ENCODE measurements at regions not wholly inside any gene's neighbourhood (a gene's known extent, or its start where the extent isn't known, plus 50 kb on each side); places are given as distances from the start of the nearest gene placed in this dataset.

GRCh38 chr17:73955616-73956015 lies 247.9 kb upstream of the RPL38 start:
- no peak for DNase-seq (ENCODE audit: low read depth)

DNA sequence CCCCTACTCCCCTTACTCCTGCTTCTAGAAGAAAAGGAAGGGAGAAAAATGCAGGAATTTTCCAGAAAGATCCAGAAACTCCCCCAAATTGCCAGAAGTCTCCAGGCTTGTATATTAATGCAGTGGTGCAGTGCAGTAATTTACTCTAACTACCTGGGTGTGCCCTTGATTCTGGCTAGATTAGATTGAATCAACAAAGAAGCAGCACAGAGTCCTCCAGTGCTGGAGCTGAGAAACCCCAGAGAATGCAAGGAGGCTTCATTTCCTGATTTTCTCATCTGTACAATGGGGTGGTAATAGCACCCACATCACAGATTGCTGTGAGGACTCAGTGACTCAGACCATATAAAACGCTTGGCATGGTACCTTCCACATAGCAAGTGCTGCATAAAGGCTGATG lies 247.3 kb upstream of the RPL38 start:
- DNase-seq (ENCODE audit: low read depth), result no peak

- no peak for DNase-seq (ENCODE audit: low read depth)
Observed at GRCh38 chr17:73956595-73957465, 246.6 kb upstream of the RPL38 start.

- no peak for DNase-seq (ENCODE audit: low read depth)
Observed at GRCh38 chr17:73957564-73957963, 245.9 kb upstream of the RPL38 start.

- DNase-seq (ENCODE audit: low read depth), result no peak
Observed at GRCh38 chr17:73958453-73958852, 245.0 kb upstream of the RPL38 start.

DNA sequence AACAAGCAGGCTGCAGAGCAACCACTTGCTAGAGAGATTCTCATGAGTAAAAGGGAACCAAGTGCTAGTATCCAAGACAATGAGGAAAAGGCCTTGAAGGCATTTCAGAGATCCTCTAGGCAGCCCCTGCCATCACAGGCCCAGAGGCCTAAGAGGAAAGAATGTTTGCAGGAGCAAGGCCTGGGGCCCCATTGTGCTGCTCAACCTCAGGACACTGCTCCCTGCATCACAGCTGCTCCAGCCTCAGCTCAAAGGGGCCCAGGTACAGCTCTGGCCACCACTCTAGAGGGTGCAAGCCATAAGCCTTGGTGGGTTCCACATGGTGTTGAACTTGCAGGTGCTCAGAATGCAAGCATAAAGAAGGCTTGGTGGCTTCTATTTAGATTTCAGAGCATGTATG lies 243.0 kb upstream of the RPL38 start:
- no peak for DNase-seq (ENCODE audit: low read depth)

DNA sequence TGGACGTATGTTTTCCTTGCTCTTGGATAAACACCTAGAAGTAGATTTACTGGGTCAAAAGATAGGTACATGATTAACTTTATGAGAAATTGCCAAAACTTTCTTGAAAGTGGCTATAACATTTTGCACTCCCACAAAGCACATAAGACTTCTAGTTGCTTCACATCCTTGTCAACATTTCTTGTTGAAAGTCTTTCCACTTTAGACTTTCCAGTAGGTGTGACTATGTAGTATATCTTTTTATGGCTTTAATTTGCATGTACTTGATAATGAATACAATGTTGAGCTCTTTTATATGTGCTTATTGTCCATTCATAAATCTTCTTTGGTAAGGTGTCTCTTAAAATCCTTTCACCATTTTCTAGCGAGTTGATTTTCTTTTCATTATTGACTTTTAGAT lies 241.2 kb upstream of the RPL38 start:
- no peak for DNase-seq (ENCODE audit: low read depth)

- DNase-seq (ENCODE audit: low read depth), result no peak
Observed at GRCh38 chr17:73968680-73969079, 234.8 kb upstream of the RPL38 start.

- no peak for DNase-seq (ENCODE audit: low read depth)
Observed at GRCh38 chr17:73969956-73970355, 233.5 kb upstream of the RPL38 start.

DNA sequence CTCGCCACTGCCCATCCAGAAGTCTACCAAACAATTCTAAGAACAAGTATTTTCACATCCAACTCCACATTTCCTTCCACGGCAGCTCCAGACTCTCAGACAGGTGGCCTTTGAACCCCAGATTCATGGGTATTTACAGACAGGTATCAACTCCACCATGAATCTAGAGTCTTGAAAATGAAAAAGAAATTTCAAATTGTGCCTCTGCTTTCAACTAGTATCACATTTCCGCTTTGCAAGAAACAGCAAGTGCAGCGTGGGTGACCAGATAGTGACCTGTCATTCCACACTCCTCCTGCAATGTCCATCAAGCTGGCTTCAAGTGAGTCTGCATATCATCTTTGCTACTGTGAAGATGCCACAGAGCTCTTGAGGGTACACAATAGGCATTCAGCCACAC lies 232.4 kb upstream of the RPL38 start:
- DNase-seq (ENCODE audit: low read depth), result no peak

- DNase-seq (ENCODE audit: low read depth), result no peak
Observed at GRCh38 chr17:73972056-73972455, 231.4 kb upstream of the RPL38 start.

GRCh38 chr17:73972901-73973300 lies 230.6 kb upstream of the RPL38 start:
- DNase-seq (ENCODE audit: low read depth), result no peak

DNA sequence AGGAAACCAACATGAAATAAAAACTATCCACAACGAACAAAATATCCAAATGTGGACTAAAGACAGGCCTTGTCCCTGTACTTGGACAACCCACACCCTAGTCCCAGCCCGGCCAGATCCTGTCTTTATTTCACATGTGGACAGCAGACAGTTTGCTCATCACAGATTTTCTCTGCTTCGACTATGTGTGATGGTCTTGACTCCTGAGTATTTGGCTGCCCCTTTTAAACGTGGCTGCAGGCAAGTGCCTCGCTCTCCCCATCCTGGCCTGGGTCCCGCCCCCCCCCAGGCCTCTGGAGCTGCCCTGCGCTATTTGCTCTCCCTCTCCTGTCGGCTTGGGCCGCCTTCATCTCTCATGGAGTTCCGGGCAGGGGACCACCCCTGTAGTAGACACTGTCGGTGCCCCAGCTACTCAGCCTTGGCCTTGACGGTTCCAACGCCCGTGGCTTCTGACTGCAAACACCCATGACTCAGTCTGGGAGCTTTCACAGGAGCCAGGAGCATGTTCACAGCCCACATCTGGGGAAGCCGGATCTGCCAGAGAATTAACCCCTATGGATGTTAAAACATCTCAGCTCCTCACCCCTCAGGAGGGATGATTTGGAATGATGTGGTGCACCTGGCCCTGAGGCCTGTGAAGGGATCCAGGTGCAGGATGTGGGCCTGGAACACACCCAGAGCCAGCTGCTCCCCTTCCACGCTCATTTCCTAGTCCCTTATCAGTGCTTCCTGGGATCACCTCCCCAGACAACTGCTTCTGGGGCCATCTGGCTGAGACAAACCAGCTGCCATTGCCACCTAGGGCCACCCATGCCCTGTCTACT lies 229.7 kb upstream of the RPL38 start:
- DNase-seq (ENCODE audit: low read depth), result no peak

DNA sequence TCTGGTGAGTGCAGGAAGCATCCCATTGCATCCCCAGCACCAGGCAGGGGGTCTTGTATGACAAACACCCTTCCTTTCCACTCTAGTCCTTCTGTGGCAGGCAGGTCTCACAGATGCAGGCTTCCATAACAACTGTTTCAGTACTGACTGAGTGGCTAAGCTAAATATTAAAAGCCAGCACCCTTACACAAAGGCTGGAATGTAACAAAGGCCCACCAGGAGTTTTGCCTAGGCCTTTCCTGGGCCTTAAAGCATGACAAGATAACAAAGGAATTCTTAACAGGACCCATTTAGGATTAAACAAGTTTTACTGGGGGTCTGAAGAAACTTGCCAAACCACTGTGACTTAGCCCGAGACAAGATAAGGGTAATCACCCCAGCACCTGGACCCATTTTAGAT lies 228.9 kb upstream of the RPL38 start:
- DNase-seq (ENCODE audit: low read depth), result no peak

DNA sequence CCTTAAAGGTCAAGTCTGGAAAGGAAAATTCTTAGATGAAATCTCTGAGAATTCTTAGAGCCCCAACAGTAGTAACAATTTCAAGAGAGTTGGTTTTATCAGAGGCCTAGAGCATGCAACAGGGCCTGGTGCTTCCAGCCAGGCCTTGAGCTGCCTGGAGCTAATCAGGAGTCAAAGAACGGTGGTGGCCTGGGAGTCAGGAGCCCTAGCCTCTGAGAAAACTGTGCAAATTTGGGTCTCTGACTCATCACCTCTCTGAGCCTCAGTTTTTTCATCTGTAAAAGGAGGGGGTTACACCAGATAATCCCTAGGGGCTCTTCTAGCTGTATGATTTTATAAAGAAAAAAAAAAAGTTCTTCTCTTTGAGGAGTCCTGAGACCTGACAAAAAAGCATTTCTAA lies 227.3 kb upstream of the RPL38 start:
- DNase-seq (ENCODE audit: low read depth), result no peak

DNA sequence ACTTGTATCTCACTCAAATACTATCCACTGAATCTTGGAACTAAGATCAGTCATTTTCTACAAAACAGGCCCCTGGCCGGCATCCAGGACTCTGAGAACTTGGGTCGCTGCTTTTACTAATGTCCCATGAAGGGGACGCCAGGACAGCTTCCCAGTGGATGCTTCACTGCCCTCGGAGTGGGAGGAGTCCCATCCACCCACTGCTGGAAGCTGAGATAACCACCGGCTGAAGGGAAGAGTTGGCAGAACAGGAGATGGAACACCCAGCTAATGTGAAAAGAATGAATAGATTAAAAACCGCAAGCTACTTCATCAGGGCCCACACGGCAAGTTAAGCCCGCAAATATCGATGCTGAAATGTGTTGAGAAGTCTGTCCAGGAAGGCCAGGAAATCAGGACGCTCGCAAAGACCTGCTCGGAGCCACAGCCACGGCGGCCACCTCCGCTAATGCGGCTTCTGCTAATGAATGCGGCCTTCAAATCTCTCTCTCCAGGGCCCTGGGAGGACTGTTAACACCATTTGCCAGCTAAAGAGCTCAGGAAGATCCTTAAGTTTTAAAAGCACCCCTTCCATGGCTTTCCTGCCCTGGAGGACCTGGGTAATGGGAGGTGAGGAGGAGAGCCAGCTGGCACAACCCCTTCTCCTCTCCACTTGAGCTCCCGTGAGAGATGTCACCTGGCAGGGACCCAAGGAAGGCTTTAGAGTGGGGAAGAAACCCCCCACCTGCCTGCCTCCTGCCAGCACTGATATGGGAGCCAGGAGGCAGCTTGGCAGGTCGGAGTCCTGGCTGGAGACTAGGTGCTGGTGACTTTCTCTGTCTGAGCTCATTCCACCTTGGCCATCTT lies 226.6 kb upstream of the RPL38 start:
- DNase-seq (ENCODE audit: low read depth), result no peak

DNA sequence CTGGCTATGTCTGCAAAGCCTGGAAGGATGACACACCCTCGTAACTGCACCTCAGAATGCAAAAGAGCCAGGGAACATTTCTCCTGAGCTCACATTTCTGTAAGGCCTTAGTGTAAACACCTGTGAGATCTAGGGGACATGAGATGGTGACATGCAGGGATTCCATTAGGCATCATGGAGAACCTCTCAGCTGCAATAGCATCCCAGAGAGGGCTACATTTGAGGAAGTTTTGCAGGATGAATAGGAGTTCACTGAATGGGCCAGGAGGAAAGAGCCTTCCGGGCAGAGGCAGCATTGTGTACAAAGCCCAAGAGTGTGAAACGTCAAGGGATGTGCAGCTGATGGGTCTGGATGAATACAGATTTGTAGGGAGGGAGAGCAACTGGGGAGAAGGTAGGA lies 223.0 kb upstream of the RPL38 start:
- DNase-seq (ENCODE audit: low read depth), result no peak

GRCh38 chr17:73982871-73983270 lies 220.6 kb upstream of the RPL38 start:
- no peak for DNase-seq (ENCODE audit: low read depth)

DNA sequence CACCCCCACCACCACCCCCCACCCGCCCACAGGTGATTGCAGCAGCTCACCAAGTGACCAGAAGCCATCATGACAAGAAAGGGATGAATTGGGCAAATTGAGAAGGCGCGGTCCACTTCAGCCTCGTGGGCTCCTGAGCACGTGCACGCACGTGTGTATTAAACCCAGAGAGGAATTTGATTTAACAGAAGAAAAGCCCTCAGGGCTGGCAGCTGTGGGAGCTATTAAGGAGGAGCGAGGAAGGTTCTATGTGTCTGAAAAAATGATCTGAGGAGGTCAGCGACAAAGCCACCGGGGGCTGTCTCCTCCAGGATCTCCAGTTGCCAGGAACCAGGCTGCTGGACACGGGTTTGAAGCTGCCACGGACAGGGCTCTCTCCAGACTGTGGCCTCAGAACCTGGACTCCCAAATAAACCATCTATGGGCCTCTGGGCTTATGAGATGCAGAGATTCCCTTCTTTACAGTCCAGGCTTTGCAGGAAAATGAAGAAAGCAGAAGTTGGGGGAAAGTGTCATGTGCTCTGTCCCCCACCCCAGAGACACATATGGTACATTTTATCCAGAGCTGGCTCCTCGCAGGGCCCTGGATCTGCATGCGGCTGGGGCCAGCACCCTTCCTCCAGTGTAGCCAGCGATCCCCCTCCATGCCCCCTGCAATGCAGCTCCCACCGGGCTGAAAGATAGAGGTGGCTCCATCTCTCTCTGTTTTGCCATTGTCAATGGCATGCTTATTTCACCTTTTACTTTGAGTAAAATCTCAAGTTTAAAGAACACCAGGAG lies 219.7 kb upstream of the RPL38 start:
- DNase-seq (ENCODE audit: low read depth), result no peak

DNA sequence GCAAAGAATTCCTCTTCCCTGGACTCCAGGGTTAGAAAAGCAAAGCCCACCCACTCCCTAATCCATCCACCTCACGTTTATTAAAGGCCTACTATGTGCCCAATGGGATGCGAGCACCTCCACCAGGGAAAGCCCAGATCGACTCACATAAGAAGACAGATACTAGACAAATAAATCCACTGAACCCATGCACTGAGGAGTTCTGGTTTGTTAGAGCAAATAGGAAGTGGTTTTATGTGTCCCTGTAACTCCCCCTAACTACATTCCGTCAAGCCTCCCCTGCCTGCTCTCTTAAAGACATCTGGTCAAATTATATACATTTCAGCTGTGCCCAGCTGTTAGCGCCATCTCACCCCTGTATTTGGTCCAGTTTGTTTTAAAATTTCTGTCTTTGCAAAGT lies 218.5 kb upstream of the RPL38 start:
- no peak for DNase-seq (ENCODE audit: low read depth)

DNA sequence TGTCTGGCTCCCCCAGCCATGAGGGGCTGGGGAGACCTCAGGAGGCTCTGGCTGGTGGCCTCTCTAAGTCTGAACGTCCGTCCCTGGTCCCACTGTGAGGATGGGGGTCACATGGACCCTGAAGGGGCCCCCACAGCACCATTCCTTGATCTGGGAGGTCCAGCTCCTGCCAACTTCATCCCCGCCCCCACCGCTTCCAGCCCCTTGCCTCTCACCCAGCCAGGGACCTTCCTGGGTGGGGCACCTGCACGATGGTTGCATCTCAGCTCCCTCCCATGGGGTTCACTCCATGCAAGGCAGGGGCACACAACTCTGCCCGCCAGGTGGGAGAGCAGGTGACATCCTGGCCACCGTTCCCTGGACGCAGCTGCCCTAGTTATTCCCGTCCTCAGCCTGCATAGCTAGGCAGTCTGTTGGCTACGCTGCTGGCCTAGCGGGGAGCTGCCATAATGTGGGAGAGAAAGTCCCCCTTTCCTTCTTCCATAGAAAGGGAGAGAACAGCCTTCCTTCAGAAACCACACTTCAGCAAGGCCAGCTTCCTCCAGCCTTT lies 217.9 kb upstream of the RPL38 start:
- DNase-seq (ENCODE audit: low read depth), result no peak

All from stimulated activated CD8-positive, alpha-beta memory T cell treated with anti-CD3 and anti-CD28 coated beads, Interleukin-15, amount 100 ng/mL, for 24 hours (primary cell).